Lower leg skin (tissue), 4 donors: ENCODE measurements at regions not wholly inside any gene's neighbourhood (a gene's known extent, or its start where the extent isn't known, plus 50 kb on each side); places are given as distances from the start of the nearest gene placed in this dataset.

ENCODE experiments used
- DNase-seq, 2 donors: peaks; one replicate each; pipeline ENCODE4 v3.0.0-alpha.2; 2019; ENCODE audit warnings: low spot score in 2 of 2
- H3K4me3 ChIP-seq: fragments of 200-600 bp; sonication (generic); 2 replicates; pipeline ENCODE4 v1.5.1; 2017; ENCODE audit warnings: mild to moderate bottlenecking, low read depth; ENCODE audit not compliant: poor library complexity, severe bottlenecking
- POLR2A ChIP-seq, 2 donors: fragments of 450-650 bp; IDR thresholded peaks; one replicate each; pipeline ENCODE4 v1.6.1; 2016 to 2017; ENCODE audit warnings: antibody characterized with exemption in 2 of 2, mild to moderate bottlenecking in 1 of 2, moderate library complexity in 1 of 2
- WGBS, 2 donors: methylation state at CpG; one replicate each; pipeline ENCODE4 v1.1.5; 2018; 5-methylcytosine and 5-hydroxymethylcytosine counted together
- intact Hi-C: fragments of 100-400 bp; cut with DNase I; formaldehyde crosslinking; loops from one replicate; pipeline ENCODE4 v1.15.0; 2023; ENCODE audit warnings: low total_unique reads
- TF ChIP-seq, protein P1 (sequence below), 3 donors: fragments of 450-650 bp; IDR thresholded peaks; one replicate each; pipeline ENCODE4 v1.5.1; 2016; ENCODE audit warnings: antibody characterized with exemption in 3 of 3, mild to moderate bottlenecking in 3 of 3, moderate library complexity in 2 of 3

DNA sequence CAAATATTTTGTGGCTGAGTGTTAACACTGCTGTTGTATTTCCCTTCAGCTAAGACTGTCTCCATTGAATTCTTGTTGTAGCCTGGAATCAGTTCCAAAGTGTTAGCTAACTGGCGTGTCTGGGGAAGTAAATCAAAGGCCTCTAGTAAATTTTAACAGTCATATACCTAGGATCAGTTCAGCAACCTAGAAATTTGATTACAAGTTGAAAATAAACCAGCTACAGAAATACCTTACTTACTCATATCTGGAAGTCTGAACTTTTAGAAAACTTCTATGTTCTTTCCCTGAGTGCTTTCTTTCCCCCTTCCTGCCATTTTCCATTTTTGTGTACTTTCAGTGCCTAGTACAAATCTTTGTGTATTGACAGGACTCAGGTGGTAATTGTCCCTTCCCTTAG is 396.7 kb upstream of the DCC start:
- TF ChIP-seq POLR2A (IDR thresholded peaks at IDR 0.05) = no peak
- TF ChIP-seq, protein P1, sequence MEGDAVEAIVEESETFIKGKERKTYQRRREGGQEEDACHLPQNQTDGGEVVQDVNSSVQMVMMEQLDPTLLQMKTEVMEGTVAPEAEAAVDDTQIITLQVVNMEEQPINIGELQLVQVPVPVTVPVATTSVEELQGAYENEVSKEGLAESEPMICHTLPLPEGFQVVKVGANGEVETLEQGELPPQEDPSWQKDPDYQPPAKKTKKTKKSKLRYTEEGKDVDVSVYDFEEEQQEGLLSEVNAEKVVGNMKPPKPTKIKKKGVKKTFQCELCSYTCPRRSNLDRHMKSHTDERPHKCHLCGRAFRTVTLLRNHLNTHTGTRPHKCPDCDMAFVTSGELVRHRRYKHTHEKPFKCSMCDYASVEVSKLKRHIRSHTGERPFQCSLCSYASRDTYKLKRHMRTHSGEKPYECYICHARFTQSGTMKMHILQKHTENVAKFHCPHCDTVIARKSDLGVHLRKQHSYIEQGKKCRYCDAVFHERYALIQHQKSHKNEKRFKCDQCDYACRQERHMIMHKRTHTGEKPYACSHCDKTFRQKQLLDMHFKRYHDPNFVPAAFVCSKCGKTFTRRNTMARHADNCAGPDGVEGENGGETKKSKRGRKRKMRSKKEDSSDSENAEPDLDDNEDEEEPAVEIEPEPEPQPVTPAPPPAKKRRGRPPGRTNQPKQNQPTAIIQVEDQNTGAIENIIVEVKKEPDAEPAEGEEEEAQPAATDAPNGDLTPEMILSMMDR (IDR thresholded peaks at IDR 0.05) = no peak
- no peak for DNase-seq
- intact Hi-C loops = no loop called here
- WGBS, 2 donors = 69 to 73% methylated on average over 1 of the region's 1 CpG
- H3K4me3 ChIP-seq = no peak overlapping the region

DNA sequence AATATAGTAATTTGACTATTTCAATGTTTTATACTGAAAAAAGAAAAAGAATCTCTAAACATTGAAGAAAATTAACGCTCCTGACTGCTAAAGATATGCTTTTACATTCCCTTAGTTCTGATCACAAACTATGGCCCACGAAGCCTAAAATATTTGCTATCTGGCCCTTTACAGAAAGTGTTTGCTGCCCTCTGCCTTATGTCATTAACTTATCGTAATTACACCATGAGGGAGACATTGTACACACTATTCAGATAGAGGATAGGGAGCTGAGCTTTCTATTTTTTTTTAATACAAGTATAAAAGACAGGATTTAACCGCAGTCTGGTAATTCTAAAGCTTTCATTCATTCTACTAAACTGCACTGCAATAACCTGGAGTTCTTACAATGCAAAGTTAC is 393.1 kb upstream of the DCC start:
- intact Hi-C loops = no loop called here
- TF ChIP-seq, protein P1 (IDR thresholded peaks at IDR 0.05) = no peak
- TF ChIP-seq POLR2A (IDR thresholded peaks at IDR 0.05) = no peak
- no peak for DNase-seq
- WGBS, 2 donors = 63 to 77% methylated on average over 4 of the region's 4 CpGs
- H3K4me3 ChIP-seq = no peak overlapping the region

DNA sequence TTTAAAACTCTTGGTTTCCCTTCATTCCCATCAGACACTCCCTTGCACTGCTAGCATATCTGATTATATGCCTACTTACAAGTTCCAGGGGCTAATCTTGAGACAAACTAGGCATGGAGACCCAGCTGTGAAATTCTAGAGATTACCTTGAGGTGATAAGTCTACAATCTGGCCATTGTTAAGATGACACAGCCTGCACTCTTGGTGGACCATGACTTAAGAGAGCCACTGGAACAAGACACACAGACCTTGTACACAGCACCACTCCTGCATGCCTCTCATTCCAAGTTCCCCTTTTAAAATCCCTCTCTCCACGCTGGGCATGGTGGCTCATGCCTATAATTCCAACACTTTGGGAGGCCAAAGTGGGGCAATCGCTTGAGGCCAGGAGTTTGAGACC is 387.2 kb upstream of the DCC start:
- intact Hi-C loops = no loop called here
- no peak for DNase-seq
- no peak for TF ChIP-seq POLR2A (IDR thresholded peaks at IDR 0.05)
- TF ChIP-seq, protein P1 (IDR thresholded peaks at IDR 0.05) = no peak
- H3K4me3 ChIP-seq = no peak overlapping the region
- WGBS, 2 donors = 74 to 77% methylated on average over 2 of the region's 2 CpGs

DNA sequence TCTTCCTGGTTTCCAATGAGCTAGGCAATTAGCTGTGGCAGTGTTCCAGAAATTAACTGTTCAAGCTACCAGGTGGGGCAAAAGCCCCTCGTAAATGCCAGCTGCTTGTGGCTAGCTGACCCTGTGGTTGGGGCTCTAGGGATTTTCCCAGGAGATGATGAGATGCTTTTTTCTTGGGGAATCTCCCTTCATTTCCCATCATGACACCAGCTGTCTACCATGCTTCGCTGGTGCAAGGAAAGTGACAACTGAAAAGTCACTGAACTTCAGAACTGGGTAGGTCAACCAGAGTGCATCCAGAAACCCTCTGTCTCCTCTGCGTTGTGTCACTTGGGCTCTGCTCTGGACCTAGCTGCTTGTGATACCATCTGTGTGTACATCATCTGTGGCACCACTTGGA is 386.5 kb upstream of the DCC start:
- intact Hi-C loops = no loop called here
- 56 to 74% methylated on average over 3 of the region's 3 CpGs for WGBS, 2 donors
- TF ChIP-seq POLR2A (IDR thresholded peaks at IDR 0.05) = no peak
- TF ChIP-seq, protein P1 (IDR thresholded peaks at IDR 0.05) = no peak

DNA sequence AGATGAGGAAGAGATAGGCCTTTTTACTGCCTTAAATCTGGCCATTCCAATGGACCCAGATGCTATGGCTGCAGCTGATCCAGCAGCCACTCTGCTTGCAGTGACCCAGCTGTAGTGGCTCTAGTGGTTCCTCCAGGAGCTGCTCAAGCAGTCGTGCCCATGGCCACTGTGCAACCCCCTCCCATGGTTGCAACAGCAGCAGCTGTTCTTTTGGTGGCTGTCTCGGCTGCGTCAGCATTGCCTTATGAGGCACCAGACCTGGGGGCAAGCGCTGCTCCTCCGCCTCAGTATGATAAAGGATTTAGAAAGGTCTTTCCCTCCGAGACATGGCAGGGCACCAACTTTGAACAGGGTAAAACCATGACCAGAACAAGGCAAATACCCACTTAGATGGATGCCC is 384.9 kb upstream of the DCC start:
- no peak overlapping the region for H3K4me3 ChIP-seq
- DNase-seq = no peak
- no peak for TF ChIP-seq POLR2A (IDR thresholded peaks at IDR 0.05)
- TF ChIP-seq, protein P1 (IDR thresholded peaks at IDR 0.05) = no peak
- intact Hi-C loops = no loop called here
- 71 to 91% methylated on average over 6 of the region's 6 CpGs for WGBS, 2 donors

More for the DNA sequence above, 386.5 kb upstream of the DCC start:
- no peak for DNase-seq
- no peak overlapping the region for H3K4me3 ChIP-seq

DNA sequence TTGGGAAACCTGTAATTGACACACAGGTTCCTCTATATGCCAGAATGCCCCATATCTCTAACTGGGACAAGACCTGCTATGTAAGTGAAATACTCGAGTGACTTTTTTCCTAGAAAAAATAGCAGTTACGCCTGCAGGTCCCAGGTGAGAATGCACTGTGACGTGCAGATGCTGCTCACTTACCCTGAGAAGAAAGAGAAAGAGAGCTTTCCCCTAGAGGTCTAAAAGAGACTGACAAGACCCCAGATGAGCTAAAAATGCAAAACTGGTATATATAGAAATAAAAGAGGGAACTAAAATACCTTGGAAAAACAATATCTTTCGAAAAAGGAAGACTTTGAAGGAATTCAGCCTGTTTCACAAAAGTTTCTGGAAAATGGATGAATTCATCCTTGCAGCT is 383.0 kb upstream of the DCC start:
- DNase-seq = no peak
- WGBS, 2 donors = 74 to 78% methylated on average over 4 of the region's 4 CpGs
- no peak overlapping the region for H3K4me3 ChIP-seq
- TF ChIP-seq POLR2A (IDR thresholded peaks at IDR 0.05) = no peak
- TF ChIP-seq, protein P1 (IDR thresholded peaks at IDR 0.05) = no peak
- intact Hi-C loops = no loop called here
